ENCODE measurements at regions not wholly inside any gene's neighbourhood (a gene's known extent, or its start where the extent isn't known, plus 50 kb on each side); places are given as distances from the start of the nearest gene placed in this dataset.

GRCh38 chr6:113281431-113281830, 575.7 kb upstream of the MARCKS start:
- H3K9me3 ChIP-seq: no peaks in the 10 kb centered on the region
- ATAC-seq (ENCODE audit: low FRiP score in 2 of 2): no peak
- no peaks in the 10 kb centered on the region for H3K4me1 ChIP-seq
- no peaks in the 10 kb centered on the region for H3K36me3 ChIP-seq
- no peak overlapping the region for H3K27ac ChIP-seq
- DNase-seq: no peak
- WGBS, 2 donors: 70 to 78% methylated on average over 1 of the region's 1 CpG
- H3K27me3 ChIP-seq: no peaks in the 10 kb centered on the region
- TF ChIP-seq CTCF (IDR thresholded peaks at IDR 0.05) (no peak), POLR2A (IDR thresholded peaks at IDR 0.05) (no peak), EP300 (IDR thresholded peaks at IDR 0.05) (no peak), POLR2AphosphoS5 (IDR thresholded peaks at IDR 0.05) (no peak)
- no peak overlapping the region for H3K4me3 ChIP-seq

DNA sequence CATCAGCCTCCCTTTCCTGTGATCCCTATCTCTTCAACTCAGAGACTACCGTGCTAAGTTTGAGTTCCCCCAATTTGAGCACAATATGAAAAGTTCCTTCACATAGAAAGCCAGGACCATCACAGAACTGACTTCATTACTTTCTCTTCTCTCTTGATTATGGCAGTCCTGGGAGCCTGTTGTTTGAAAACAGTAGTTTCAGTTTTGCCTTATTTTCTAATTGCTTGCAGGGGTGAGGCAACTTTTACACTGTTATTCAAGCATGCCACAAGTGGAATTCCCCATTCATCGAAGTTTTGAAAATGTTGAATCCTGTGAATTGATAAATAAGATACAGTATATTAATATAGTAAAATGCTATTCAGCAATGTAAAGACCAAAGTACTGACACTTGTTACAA, 569.7 kb upstream of the MARCKS start:
- H3K4me3 ChIP-seq: no peak overlapping the region
- no peaks in the 10 kb centered on the region for H3K36me3 ChIP-seq
- WGBS, 2 donors: 85 to 90% methylated on average over 2 of the region's 2 CpGs
- H3K9me3 ChIP-seq: no peaks in the 10 kb centered on the region
- H3K4me1 ChIP-seq: no peaks in the 10 kb centered on the region
- ATAC-seq (ENCODE audit: low FRiP score in 2 of 2) (no peak), DNase-seq (no peak)
- no peak for TF ChIP-seq POLR2AphosphoS5 (IDR thresholded peaks at IDR 0.05)
- TF ChIP-seq CTCF (IDR thresholded peaks at IDR 0.05): no peak
- TF ChIP-seq POLR2A (IDR thresholded peaks at IDR 0.05): no peak
- no peak for TF ChIP-seq EP300 (IDR thresholded peaks at IDR 0.05)
- no peak overlapping the region for H3K27ac ChIP-seq
- no peaks in the 10 kb centered on the region for H3K27me3 ChIP-seq

- ATAC-seq (ENCODE audit: low FRiP score in 2 of 2) (no peak), DNase-seq (no peak)
- Histone ChIP-seq H3K27me3 (no peaks in the 10 kb centered on the region), H3K4me1 (no peaks in the 10 kb centered on the region), H3K27ac (no peak overlapping the region), H3K9me3 (no peaks in the 10 kb centered on the region), H3K4me3 (no peak overlapping the region), H3K36me3 (no peaks in the 10 kb centered on the region)
- 90 to 95% methylated on average over 1 of the region's 1 CpG for WGBS, 2 donors
- TF ChIP-seq POLR2AphosphoS5 (IDR thresholded peaks at IDR 0.05) (no peak), POLR2A (IDR thresholded peaks at IDR 0.05) (no peak), EP300 (IDR thresholded peaks at IDR 0.05) (no peak), CTCF (IDR thresholded peaks at IDR 0.05) (no peak)
Measured at GRCh38 chr6:113288409-113288808, 568.7 kb upstream of the MARCKS start.

DNA sequence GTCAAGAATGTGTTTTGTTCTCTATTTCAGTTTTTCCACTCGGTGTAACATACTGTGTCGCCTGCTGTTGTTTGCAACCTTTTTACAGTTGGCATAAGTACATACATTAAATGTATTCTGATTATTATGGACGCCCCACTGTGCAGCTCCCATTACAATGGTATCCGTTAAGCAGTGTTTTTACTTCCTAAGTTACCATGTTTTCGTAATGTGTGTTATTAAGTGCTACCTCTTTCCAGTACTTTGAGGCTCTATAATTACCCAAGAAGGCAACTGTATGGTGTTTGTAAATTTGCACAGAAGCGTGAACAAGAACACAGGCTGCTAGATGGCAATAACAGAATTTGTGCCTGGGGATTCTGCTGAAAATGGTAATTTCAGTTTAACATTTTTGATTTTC, 568.0 kb upstream of the MARCKS start:
- Histone ChIP-seq H3K27ac (no peak overlapping the region), H3K9me3 (no peaks in the 10 kb centered on the region), H3K27me3 (no peaks in the 10 kb centered on the region), H3K4me1 (no peaks in the 10 kb centered on the region), H3K4me3 (no peak overlapping the region), H3K36me3 (no peaks in the 10 kb centered on the region)
- TF ChIP-seq POLR2A (IDR thresholded peaks at IDR 0.05): no peak
- TF ChIP-seq POLR2AphosphoS5 (IDR thresholded peaks at IDR 0.05): no peak
- TF ChIP-seq EP300 (IDR thresholded peaks at IDR 0.05): no peak
- TF ChIP-seq CTCF (IDR thresholded peaks at IDR 0.05): no peak
- WGBS, 2 donors: 88 to 91% methylated on average over 6 of the region's 6 CpGs
- DNase-seq: no peak
- ATAC-seq (ENCODE audit: low FRiP score in 2 of 2): no peak

DNA sequence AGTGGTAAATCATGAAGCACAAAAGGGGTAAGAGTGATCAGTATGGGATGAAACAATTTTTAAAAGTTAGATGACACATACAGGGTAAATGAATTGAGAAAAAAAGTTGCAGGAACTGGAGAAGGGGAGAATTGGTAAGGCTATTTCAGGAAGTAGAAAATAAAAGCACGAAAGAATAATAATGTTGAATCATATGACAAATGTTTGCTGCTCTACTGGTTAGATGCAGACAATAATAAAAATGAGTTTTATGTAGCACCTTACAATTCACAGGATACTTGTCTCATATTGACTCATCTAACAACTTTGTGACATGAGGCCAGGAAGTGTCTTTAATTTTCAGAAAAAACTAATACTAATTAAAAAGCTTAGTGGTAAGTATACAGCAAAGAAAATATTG, 566.5 kb upstream of the MARCKS start:
- Histone ChIP-seq H3K4me1 (no peaks in the 10 kb centered on the region), H3K36me3 (no peaks in the 10 kb centered on the region), H3K9me3 (no peaks in the 10 kb centered on the region), H3K4me3 (no peak overlapping the region), H3K27me3 (no peaks in the 10 kb centered on the region), H3K27ac (no peak overlapping the region)
- TF ChIP-seq POLR2A (IDR thresholded peaks at IDR 0.05): no peak
- no peak for TF ChIP-seq POLR2AphosphoS5 (IDR thresholded peaks at IDR 0.05)
- no peak for TF ChIP-seq CTCF (IDR thresholded peaks at IDR 0.05)
- TF ChIP-seq EP300 (IDR thresholded peaks at IDR 0.05): no peak
- ATAC-seq (ENCODE audit: low FRiP score in 2 of 2) (no peak), DNase-seq (no peak)
- 77 to 84% methylated on average over 1 of the region's 1 CpG for WGBS, 2 donors
